Liver (tissue), 8 donors: ENCODE measurements at regions not wholly inside any gene's neighbourhood (a gene's known extent, or its start where the extent isn't known, plus 50 kb on each side); places are given as distances from the start of the nearest gene placed in this dataset.

Source experiments
- DNase-seq: peaks from one replicate; pipeline ENCODE4 v3.0.0-alpha.2; 2017; ENCODE audit warnings: low spot score
- H3K27ac ChIP-seq, 2 donors: one replicate each; pipeline ENCODE4 v1.7.0; 2013; ENCODE audit warnings: inconsistent platforms in 2 of 2, low read length in 2 of 2, control low read depth in 1 of 2, low read depth in 1 of 2, mild to moderate bottlenecking in 1 of 2
- H3K27me3 ChIP-seq, 4 donors: one replicate each; pipeline versions ENCODE4 v1.6.1 to v1.7.0; 2013; ENCODE audit warnings: low read length in 3 of 4, inconsistent platforms in 1 of 4, mild to moderate bottlenecking in 1 of 4, moderate library complexity in 1 of 4; ENCODE audit not compliant: control insufficient read depth in 4 of 4, insufficient read depth in 4 of 4
- H3K36me3 ChIP-seq, 4 donors: one replicate each; pipeline versions ENCODE4 v1.6.1 to v1.7.0; 2013; ENCODE audit warnings: low read length in 3 of 4, mild to moderate bottlenecking in 3 of 4, low read depth in 1 of 4, moderate library complexity in 1 of 4; ENCODE audit not compliant: control insufficient read depth in 4 of 4, insufficient read depth in 3 of 4
- H3K4me1 ChIP-seq, 4 donors: one replicate each; pipeline versions ENCODE4 v1.6.1 to v1.7.0; 2013; ENCODE audit warnings: low read length in 3 of 4, mild to moderate bottlenecking in 3 of 4, moderate library complexity in 1 of 4; ENCODE audit not compliant: control insufficient read depth in 4 of 4, insufficient read depth in 4 of 4
- H3K4me3 ChIP-seq, 3 donors: one replicate each; pipeline versions ENCODE4 v1.6.1 to v1.7.0; 2013; ENCODE audit warnings: low read length in 3 of 3, control low read depth in 1 of 3, low read depth in 1 of 3, mild to moderate bottlenecking in 1 of 3
- H3K9ac ChIP-seq, 2 donors: one replicate each; pipeline ENCODE4 v1.7.0; 2013; ENCODE audit warnings: low read length in 2 of 2, mild to moderate bottlenecking in 2 of 2, moderate library complexity in 2 of 2, control low read depth in 1 of 2, low read depth in 1 of 2
- H3K9me3 ChIP-seq, 4 donors: one replicate each; pipeline versions ENCODE4 v1.6.1 to v1.7.0; 2013; ENCODE audit warnings: low read length in 3 of 4; ENCODE audit not compliant: control insufficient read depth in 4 of 4
- CTCF ChIP-seq: fragments of 150-350 bp; IDR thresholded peaks from 2 replicates; pipeline ENCODE4 v1.5.1; 2017; ENCODE audit warnings: improper control_type of control experiment, low read depth, low read length; ENCODE audit not compliant: missing input control
- FOXA1 ChIP-seq: IDR thresholded peaks from 2 replicates; pipeline ENCODE4 v1.6.1; 2016; ENCODE audit warnings: antibody characterized with exemption
- FOXA2 ChIP-seq: IDR thresholded peaks from 2 replicates; pipeline ENCODE4 v1.6.1; 2016; ENCODE audit warnings: antibody characterized with exemption
- HNF4A ChIP-seq, 2 donors: conservative IDR thresholded peaks; 2 replicates each; pipeline ENCODE4 v1.6.1; 2016; ENCODE audit warnings: antibody characterized with exemption in 2 of 2, mild to moderate bottlenecking in 2 of 2
- HNF4G ChIP-seq: IDR thresholded peaks from 2 replicates; pipeline ENCODE4 v1.6.1; 2016; ENCODE audit warnings: antibody characterized with exemption
- JUND ChIP-seq, 2 donors: IDR thresholded peaks; 2 replicates each; pipeline ENCODE4 v1.6.1; 2016; ENCODE audit warnings: antibody characterized with exemption in 2 of 2
- NR2F2 ChIP-seq: IDR thresholded peaks from 2 replicates; pipeline ENCODE4 v1.6.1; 2016; ENCODE audit warnings: antibody characterized with exemption
- REST ChIP-seq: IDR thresholded peaks from 2 replicates; pipeline ENCODE4 v1.6.1; 2016; ENCODE audit warnings: antibody characterized with exemption, mild to moderate bottlenecking
- RXRA ChIP-seq, 2 donors: IDR thresholded peaks; 2 replicates each; pipeline ENCODE4 v1.6.1; 2017 to 2018; ENCODE audit warnings: antibody characterized with exemption in 2 of 2, mild to moderate bottlenecking in 1 of 2
- SP1 ChIP-seq: IDR thresholded peaks from 2 replicates; pipeline ENCODE4 v1.6.1; 2018; ENCODE audit warnings: antibody characterized with exemption, mild to moderate bottlenecking
- TAF1 ChIP-seq: conservative IDR thresholded peaks from 2 replicates; pipeline ENCODE4 v1.6.1; 2016; ENCODE audit warnings: antibody characterized with exemption, mild to moderate bottlenecking
- YY1 ChIP-seq: IDR thresholded peaks from 2 replicates; pipeline ENCODE4 v1.6.1; 2016; ENCODE audit warnings: antibody characterized with exemption, mild to moderate bottlenecking
- ZBTB33 ChIP-seq: IDR thresholded peaks from 2 replicates; pipeline ENCODE4 v1.6.1; 2016; ENCODE audit warnings: antibody characterized with exemption
- WGBS: extraction: QIAGEN DNeasy Blood & Tissue Kit; methylation state at CpG from one replicate; pipeline ENCODE4 v1.1.7; 2013; 5-methylcytosine and 5-hydroxymethylcytosine counted together
- TF ChIP-seq, protein P1 (sequence below): IDR thresholded peaks from 2 replicates; pipeline ENCODE4 v1.6.1; 2016; ENCODE audit warnings: antibody characterized with exemption
- TF ChIP-seq, protein P2 (sequence below): IDR thresholded peaks from 2 replicates; pipeline ENCODE4 v1.6.1; 2016; ENCODE audit warnings: antibody characterized with exemption
- donor health status: healthy.
- donor health status: healthy.
- donor health status: healthy.
- donor health status: healthy.
- donor health status: healthy.

DNA sequence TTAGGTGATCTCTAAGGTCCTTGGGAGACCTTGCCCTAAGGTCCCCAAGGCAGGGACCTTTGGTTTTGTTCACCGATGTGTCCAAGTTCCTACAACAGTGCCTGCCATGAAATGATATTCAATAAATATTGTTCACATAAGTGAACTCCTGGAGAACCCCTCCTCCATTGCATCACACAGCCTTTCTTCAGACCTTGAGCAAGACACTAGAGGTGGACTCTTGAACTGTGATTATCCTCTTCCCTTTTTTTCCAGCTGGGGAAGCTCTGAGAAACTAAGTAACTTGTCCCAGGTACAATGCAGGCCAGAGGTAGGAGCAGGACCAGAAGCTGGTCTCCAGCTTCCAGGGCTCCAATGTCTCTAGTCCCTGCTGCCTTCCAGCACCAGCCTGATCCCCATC is 76.6 kb upstream of the LMO1 start:
- H3K27me3 ChIP-seq = peaks cover 0 to 3% (median 1%) of the 10 kb centered on the region in 4 donors
- H3K27ac ChIP-seq = no peak overlapping the region
- TF ChIP-seq YY1 (no peak), CTCF (no peak), TAF1 (no peak), FOXA2 (no peak), REST (no peak), SP1 (no peak), NR2F2 (no peak)
- TF ChIP-seq, protein P1, sequence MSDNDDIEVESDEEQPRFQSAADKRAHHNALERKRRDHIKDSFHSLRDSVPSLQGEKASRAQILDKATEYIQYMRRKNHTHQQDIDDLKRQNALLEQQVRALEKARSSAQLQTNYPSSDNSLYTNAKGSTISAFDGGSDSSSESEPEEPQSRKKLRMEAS = no peak
- TF ChIP-seq, protein P2, sequence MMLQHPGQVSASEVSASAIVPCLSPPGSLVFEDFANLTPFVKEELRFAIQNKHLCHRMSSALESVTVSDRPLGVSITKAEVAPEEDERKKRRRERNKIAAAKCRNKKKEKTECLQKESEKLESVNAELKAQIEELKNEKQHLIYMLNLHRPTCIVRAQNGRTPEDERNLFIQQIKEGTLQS = no peak
- DNase-seq = no peak
- 68% methylated on average over 1 of the region's 1 CpG for WGBS
- no peak overlapping the region for H3K4me3 ChIP-seq
- no peaks in the 10 kb centered on the region for H3K36me3 ChIP-seq
- no peak overlapping the region for H3K9ac ChIP-seq
- no peaks in the 10 kb centered on the region for H3K9me3 ChIP-seq
- no peaks in the 10 kb centered on the region for H3K4me1 ChIP-seq

DNA sequence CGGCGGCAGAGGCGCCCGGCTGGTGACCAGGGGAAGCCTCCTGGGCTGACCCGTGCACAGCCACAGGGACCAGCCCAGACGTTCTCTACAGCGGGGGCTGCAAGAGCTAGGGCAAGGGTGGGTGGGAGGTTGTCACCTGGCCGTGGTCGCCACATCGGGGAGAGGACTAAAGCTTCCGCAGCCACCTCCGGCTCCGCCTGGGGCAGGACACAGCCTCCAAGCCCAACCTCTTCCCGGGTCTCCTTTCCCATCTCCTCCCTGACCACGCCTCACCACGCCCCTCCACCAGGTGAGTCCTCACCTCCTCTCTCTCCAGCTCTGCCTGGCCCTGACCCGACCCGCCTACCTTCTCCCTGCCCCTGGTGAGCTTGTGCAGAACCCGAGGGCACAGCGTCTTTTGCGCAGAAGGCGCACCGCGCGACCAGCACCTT is 75.9 kb upstream of the LMO1 start:
- Histone ChIP-seq H3K4me1 (no peaks in the 10 kb centered on the region), H3K36me3 (no peaks in the 10 kb centered on the region), H3K9ac (no peak overlapping the region), H3K9me3 (no peaks in the 10 kb centered on the region), H3K4me3 (no peak overlapping the region), H3K27ac (no peak overlapping the region), H3K27me3 (peaks cover 0 to 3% (median 1%) of the 10 kb centered on the region in 4 donors)
- WGBS = 58% methylated on average over 25 of the region's 25 CpGs
- TF ChIP-seq CTCF (no peak), ZBTB33 (no peak), FOXA2 (no peak), JUND (IDR thresholded peaks at IDR 0.05) (no peak), TAF1 (no peak), YY1 (no peak), FOXA1 (no peak), SP1 (no peak), HNF4G (no peak), HNF4A (conservative IDR thresholded peaks at IDR 0.05) (no peak), RXRA (IDR thresholded peaks at IDR 0.05) (no peak), NR2F2 (no peak)
- DNase-seq = no peak
